ENCODE measurements at regions not wholly inside any gene's neighbourhood (a gene's known extent, or its start where the extent isn't known, plus 50 kb on each side); places are given as distances from the start of the nearest gene placed in this dataset.

GRCh38 chr3:18224426-18224825 is 200.7 kb downstream of the SATB1 start:
- TF ChIP-seq, protein P1, sequence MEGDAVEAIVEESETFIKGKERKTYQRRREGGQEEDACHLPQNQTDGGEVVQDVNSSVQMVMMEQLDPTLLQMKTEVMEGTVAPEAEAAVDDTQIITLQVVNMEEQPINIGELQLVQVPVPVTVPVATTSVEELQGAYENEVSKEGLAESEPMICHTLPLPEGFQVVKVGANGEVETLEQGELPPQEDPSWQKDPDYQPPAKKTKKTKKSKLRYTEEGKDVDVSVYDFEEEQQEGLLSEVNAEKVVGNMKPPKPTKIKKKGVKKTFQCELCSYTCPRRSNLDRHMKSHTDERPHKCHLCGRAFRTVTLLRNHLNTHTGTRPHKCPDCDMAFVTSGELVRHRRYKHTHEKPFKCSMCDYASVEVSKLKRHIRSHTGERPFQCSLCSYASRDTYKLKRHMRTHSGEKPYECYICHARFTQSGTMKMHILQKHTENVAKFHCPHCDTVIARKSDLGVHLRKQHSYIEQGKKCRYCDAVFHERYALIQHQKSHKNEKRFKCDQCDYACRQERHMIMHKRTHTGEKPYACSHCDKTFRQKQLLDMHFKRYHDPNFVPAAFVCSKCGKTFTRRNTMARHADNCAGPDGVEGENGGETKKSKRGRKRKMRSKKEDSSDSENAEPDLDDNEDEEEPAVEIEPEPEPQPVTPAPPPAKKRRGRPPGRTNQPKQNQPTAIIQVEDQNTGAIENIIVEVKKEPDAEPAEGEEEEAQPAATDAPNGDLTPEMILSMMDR (IDR thresholded peaks at IDR 0.05 in 8 of 11, conservative IDR thresholded peaks at IDR 0.05 in 3 of 11) = no peak
- TF ChIP-seq POLR2A (IDR thresholded peaks at IDR 0.05) (no peak), POLR2AphosphoS5 (IDR thresholded peaks at IDR 0.05) (no peak)
